GM18520 (cell line): ENCODE measurements at regions not wholly inside any gene's neighbourhood (a gene's known extent, or its start where the extent isn't known, plus 50 kb on each side); places are given as distances from the start of the nearest gene placed in this dataset.
"Not testable (repeated sequence)": the region's sequence is repeated elsewhere in the genome, so short reads cannot be mapped to it uniquely, and the experiment has no call there.

ENCODE experiments used
- ATAC-seq: cut with Tn5 transposase; IDR thresholded peaks from one replicate; pipeline ENCODE4 v1.9.1; 2021; ENCODE audit not compliant: unreplicated experiment

DNA sequence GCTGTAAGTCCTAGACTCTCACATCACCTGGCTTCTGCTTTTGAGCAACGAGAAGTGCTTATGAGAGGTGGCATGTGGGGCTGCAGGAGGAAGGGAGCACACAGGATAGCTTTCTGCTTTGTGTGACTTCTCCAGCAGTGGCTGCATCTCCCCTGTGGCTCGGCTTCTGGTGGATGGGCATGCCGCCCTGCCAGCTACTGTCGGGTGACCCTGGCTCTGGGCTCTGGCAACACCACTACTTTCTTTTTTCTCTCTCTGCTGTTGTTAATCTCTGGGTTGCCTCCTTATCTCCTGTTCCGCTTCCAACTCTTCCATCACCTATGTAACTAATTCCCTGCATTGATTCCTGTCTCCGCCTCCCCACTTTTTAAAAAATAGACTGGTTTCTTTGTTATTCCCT lies 209.1 kb upstream of the DAAM1 start:
- ATAC-seq = no peak

DNA sequence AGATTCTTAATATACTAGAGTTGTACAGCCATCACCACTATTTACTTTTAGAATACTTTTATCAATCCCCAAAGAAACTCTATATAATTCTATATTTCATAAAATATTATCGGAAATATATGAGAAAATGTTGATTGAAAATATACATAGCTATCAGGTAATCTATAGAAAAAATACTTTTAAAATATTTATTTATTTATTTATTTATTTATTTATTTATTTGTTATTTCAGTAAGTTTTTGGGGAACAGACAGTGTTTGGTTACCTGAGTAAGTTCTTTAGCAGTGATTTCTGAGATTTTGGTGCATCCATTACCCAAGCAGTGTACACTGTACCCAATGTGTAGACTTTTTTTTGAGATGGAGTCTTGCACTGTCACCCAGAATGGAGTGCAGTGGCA lies 206.6 kb upstream of the DAAM1 start:
- no peak for ATAC-seq

- no peak for ATAC-seq
These were observed 202.7 kb upstream of the DAAM1 start for GRCh38 chr14:58985786-58986185.

DNA sequence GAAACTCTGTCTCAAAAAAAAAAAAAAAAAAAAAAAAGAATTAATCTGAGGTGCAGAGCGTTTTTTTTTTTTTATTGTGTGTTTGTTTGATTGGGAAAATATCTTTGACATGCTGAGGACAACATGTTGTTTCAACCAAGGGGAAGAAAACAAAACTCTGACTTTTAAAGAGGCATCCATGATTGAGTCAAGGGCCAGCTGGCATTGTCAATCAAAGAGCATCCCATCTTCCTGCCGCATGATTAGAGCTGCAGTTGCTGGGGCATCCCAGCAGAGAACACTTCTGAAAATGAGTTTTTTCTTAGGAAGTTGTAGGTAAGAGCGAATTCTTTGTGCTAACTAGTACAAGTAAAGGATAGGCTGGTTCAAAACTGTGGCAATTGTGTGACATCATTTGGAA lies 200.9 kb upstream of the DAAM1 start:
- no peak for ATAC-seq

GRCh38 chr14:58992935-58993334 lies 195.5 kb upstream of the DAAM1 start:
- no peak for ATAC-seq

- ATAC-seq = no peak
These were observed 194.3 kb upstream of the DAAM1 start for GRCh38 chr14:58994130-58994529.

GRCh38 chr14:59004012-59004411 lies 184.5 kb upstream of the DAAM1 start:
- no peak for ATAC-seq

DNA sequence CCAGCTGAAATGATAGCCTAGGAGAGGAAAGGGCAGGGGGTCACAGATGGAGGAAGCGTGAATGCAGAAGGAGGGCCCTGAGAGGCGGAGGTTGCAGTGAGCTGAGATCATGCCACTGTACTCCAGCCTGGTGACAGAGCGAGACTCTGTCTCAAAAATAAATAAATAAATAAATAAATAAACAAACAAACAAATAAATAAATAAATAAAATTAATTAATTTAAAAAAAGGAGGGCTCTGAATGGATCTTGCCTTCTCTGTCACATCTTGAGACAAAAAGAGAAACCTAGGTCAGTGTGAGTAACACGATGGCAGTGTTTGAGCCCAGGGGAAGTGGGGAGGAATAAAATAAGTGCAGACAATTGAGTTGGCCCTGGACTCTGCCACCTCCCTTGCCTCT lies 182.3 kb upstream of the DAAM1 start:
- not testable (repeated sequence) for ATAC-seq

DNA sequence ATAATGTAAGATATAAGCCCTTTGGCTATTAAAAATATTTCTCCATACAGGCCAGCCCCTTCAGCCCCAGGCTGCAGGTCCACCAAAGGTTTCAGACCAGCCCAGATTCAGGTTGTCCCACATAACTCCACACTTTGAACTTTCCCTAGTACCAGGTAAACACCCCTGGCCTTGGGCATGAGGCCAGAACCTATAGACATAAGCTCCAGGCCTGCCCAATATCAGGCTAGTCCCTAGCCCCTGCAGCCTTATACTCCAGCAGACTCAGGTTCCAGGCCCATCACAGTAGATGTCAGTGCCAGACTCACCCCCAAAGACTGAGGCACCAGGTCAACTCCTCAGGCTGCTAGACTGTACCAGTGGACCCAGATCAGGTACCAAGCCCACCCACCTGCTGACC lies 178.5 kb upstream of the DAAM1 start:
- no peak for ATAC-seq

DNA sequence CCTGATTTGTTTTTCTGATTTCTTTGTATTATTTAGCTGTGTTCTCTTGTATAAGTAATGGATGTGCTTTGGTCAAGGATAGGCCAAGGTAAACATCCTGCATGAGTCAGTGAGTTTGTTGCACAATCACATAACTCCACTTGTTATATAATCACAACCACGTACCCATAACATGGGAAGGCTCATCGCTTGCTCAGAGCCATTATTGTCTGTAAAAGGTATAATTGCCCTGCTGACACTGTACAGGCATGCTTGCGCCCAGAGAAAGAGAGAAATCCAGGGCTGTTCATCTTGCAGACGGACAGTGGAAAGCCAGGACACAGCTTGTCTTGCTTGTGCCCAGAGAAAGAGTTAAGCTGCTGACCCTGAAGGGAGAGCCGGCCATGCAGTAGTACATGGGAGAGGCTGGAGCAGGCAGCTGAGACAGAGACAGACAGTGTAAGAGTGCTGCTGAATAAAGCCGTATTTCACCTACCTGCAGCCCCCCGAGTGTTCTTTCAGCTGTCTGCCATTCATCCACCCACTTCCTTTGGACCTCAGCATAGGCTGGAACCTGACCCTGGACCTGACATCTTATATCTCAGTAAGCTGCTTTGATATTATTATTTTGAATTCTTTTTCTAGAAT lies 174.7 kb upstream of the DAAM1 start:
- no peak for ATAC-seq

GRCh38 chr14:59015482-59015881 lies 173.0 kb upstream of the DAAM1 start:
- no peak for ATAC-seq

- ATAC-seq = no peak
These were observed 171.0 kb upstream of the DAAM1 start for GRCh38 chr14:59017285-59017965.

GRCh38 chr14:59018460-59018859 lies 170.0 kb upstream of the DAAM1 start:
- ATAC-seq = no peak

DNA sequence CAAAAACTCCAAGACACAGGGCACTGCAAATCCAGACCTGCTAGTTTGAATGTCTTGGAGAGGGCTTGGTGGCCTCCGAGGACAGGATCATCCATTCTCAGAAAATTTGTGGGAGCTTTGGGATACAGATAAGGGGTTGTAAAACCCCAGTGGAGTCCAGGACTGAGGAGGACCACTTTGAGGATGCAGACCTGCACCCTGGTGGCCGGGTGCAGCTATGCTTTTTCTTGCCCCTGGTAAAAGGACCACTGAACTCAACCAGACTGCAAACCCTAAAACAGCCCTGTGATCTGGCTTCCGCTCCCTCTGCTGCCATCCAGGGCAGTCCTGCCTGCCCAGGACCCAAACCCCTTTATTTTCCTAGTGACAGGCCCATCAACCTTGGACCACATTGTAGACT lies 169.5 kb upstream of the DAAM1 start:
- ATAC-seq = no peak

DNA sequence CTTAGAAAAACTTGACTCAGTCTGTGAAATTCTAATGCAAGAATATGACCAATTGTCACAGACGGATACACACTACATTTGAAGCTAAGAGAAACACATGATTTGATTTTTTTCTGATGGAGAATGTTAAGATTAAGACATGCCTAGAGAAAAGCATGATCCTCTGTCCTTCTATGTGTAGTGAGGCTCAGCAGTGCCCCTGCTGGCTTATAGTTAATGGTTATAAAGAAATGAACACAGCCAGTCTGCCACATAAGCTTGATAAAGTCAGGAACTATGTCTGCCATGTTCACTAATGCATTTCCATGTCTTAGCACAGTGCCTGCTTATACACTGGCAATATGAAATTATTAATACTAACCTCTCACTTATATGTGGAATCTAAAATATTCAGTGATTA lies 168.1 kb upstream of the DAAM1 start:
- ATAC-seq = no peak

DNA sequence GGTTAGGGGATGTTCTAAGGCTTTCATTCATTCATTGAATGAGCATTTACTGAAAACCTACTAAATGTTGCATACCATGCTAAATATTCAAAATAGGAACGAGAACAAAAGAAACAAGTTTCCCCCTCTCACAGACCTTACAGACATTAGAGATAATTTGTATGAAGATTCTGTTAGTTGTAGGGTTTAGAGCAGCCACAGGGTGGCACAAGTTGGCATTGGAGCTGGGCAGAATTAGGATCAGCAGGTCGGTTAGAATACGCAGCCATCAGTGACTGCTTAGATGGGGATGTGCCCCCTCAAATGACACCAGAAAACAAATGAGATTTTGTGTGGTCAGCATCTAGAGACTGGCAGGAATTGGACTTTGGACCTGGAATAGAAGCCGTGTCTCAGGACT lies 166.3 kb upstream of the DAAM1 start:
- ATAC-seq = no peak

DNA sequence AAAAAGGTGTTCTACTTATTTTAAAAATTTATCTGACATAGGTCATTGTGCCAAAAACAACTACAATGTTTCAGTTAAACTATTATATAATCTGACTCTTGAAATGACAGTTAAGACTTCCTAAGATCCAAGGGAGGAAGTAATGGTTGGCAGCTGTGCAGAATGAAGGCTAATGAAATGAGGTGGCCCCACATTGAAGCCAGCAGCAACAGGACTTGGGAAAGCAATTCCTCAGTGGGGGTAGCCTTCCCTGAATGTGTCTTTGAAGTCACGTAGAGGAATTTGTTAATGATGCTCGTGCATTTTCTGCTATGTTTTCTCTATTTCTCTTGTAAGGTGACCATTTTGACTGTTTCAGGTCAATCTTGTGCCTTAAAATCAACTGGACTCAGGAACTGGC lies 162.4 kb upstream of the DAAM1 start:
- no peak for ATAC-seq

- not testable (repeated sequence) for ATAC-seq
These were observed 161.8 kb upstream of the DAAM1 start for GRCh38 chr14:59026640-59027039.

DNA sequence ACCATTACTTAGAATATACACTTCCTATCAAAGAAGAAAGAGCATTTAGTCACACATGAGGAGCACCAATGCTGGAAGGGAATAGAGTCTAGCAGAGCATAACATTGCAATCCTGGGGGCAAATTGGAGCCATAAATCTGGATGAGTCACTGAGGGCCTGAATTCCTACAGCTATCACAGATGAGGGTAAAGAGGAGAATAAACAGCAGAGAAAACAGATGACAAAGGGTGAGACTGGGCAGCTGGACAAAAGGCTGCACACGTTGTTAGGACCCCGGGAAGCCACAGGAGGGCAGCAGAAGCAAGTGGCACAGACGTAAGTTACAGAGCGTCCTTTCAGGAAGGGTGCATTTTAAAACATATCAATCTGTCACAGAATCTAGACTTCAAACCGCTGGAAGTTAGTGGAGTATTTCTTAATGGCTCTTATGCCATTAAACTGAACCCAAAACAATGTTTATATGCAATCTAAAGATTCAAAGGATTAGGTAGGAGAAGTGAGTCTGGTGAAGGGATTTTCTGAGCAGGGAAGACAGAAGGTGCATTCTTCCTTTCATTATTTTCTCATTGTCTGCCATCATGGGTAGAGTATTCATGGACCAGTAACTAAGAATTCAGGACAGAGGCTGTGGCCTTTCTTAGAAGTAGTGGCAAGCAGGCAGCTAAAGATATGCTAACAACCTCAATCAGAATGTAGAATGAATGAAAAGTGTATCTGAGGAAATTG lies 159.8 kb upstream of the DAAM1 start:
- peak; percentile 86 for ATAC-seq

DNA sequence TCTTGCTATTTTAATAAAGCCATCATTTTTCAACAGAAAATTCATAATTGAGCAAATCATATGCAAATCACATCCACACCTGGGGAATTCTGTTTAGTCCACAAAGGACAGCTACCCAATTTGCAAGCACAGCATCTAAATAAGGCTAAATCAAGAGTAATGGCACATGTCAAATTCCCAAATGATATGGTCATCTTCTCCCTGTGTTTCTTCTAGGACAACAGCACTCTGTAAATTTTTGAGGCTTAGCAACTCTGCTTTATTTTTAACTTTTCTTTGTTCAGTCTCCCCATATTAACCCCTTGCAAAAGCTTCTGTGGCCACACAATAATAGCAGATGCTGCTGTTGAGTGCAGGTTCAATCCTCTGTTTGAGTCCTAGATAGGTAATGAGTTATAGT lies 155.6 kb upstream of the DAAM1 start:
- no peak for ATAC-seq

- ATAC-seq = no peak
These were observed 152.3 kb upstream of the DAAM1 start for GRCh38 chr14:59036134-59036533.

GRCh38 chr14:59037086-59037485 lies 151.4 kb upstream of the DAAM1 start:
- no peak for ATAC-seq
